Gastrocnemius medialis (tissue), 4 donors: ENCODE measurements at regions not wholly inside any gene's neighbourhood (a gene's known extent, or its start where the extent isn't known, plus 50 kb on each side); places are given as distances from the start of the nearest gene placed in this dataset.

ENCODE experiments used
- ATAC-seq, 2 donors: fragments of 150-250 bp; one replicate each; pipeline ENCODE4 v1.9.1; 2016
- DNase-seq, 2 donors: peaks; one replicate each; pipeline ENCODE4 v3.0.0-alpha.2; 2019
- H3K27ac ChIP-seq, 4 donors: fragments of 200-600 bp; sonication (generic); 1 replicate in 1 of 4; 2 replicates in 3 of 4; pipeline ENCODE4 v1.5.1; 2016 to 2018; ENCODE audit warnings: mild to moderate bottlenecking in 2 of 4, moderate library complexity in 1 of 4
- H3K27me3 ChIP-seq, 3 donors: fragments of 200-600 bp; sonication (generic) in 2 of 3; 1 replicate in 1 of 3; 2 replicates in 2 of 3; pipeline versions ENCODE4 v1.5.1 to v1.6.0; 2016 to 2019; ENCODE audit warnings: mild to moderate bottlenecking in 1 of 3, moderate library complexity in 1 of 3
- H3K36me3 ChIP-seq, 2 donors: fragments of 200-600 bp; sonication (generic) in 1 of 2; one replicate each; pipeline ENCODE4 v1.5.1; 2017 to 2018
- H3K4me1 ChIP-seq, 2 donors: fragments of 200-600 bp; sonication (generic) in 1 of 2; one replicate each; pipeline ENCODE4 v1.5.1; 2016 to 2017; ENCODE audit warnings: mild to moderate bottlenecking in 2 of 2
- H3K4me3 ChIP-seq, 4 donors: fragments of 200-600 bp; sonication (generic) in 3 of 4; 1 replicate in 1 of 4; 2 replicates in 3 of 4; pipeline ENCODE4 v1.5.1; 2016 to 2019; ENCODE audit warnings: mild to moderate bottlenecking in 2 of 4
- H3K9me3 ChIP-seq, 3 donors: fragments of 200-600 bp; sonication (generic) in 2 of 3; 1 replicate in 1 of 3; 2 replicates in 2 of 3; pipeline ENCODE4 v1.5.1; 2016 to 2019
- CTCF ChIP-seq, 5 experiments: fragments of 450-650 bp in 3 of 5; fragments of 200-600 bp in 2 of 5; sonication (generic) in 2 of 5; IDR thresholded peaks in 4 of 5; conservative IDR thresholded peaks in 1 of 5; 1 replicate in 4 of 5; 2 replicates in 1 of 5; pipeline ENCODE4 v1.5.1; 2016 to 2019; ENCODE audit warnings: antibody characterized with exemption in 5 of 5, mild to moderate bottlenecking in 3 of 5, moderate library complexity in 3 of 5
- POLR2A ChIP-seq, 2 donors: fragments of 450-650 bp; IDR thresholded peaks; one replicate each; pipeline ENCODE4 v1.6.1; 2017; ENCODE audit warnings: antibody characterized with exemption in 2 of 2, mild to moderate bottlenecking in 2 of 2, moderate library complexity in 2 of 2
- in situ Hi-C, 4 donors: fragments of 200-750 bp; cut with MboI; loops; one replicate each; pipeline versions ENCODE4 v1.15.0 to v1.8.0; 2017; ENCODE audit warnings: low sequenced_read_pairs in 4 of 4
- intact Hi-C: fragments of 100-400 bp; cut with DNase I; formaldehyde crosslinking; loops from one replicate; pipeline ENCODE4 v1.15.1; 2023; ENCODE audit warnings: low total_unique reads

GRCh38 chr7:45257284-45257683 is 99.7 kb downstream of the RAMP3 start:
- no peak for DNase-seq
- in situ Hi-C loops = loop anchor here in 1 of 4 donors (10.0 kb wide), 1 partner anchor 102 kb away; the partner anchor contains the start of gene RAMP3
- TF ChIP-seq POLR2A (IDR thresholded peaks at IDR 0.05) (no peak), CTCF (IDR thresholded peaks at IDR 0.05 in 4 of 5, conservative IDR thresholded peaks at IDR 0.05 in 1 of 5) (no peak)
- no peak overlapping the region for H3K4me3 ChIP-seq
- no peak for ATAC-seq
- no peaks in the 10 kb centered on the region for H3K9me3 ChIP-seq
- no peak overlapping the region for H3K27ac ChIP-seq
- intact Hi-C loops = no loop called here
- no peaks in the 10 kb centered on the region for H3K4me1 ChIP-seq
- H3K27me3 ChIP-seq = peaks cover 0 to 2% (median 0%) of the 10 kb centered on the region in 3 donors
- H3K36me3 ChIP-seq = no peaks in the 10 kb centered on the region

GRCh38 chr7:45258533-45259226 is 101.1 kb downstream of the RAMP3 start:
- intact Hi-C loops (no loop called here), in situ Hi-C loops (loop anchor here in 1 of 4 donors (10.0 kb wide), 1 partner anchor 104 kb away; the partner anchor contains the start of gene RAMP3)
- H3K27me3 ChIP-seq = peaks cover 0 to 2% (median 0%) of the 10 kb centered on the region in 3 donors
- TF ChIP-seq POLR2A (IDR thresholded peaks at IDR 0.05) (no peak), CTCF (IDR thresholded peaks at IDR 0.05 in 4 of 5, conservative IDR thresholded peaks at IDR 0.05 in 1 of 5) (no peak)
- no peaks in the 10 kb centered on the region for H3K36me3 ChIP-seq
- DNase-seq = no peak
- no peaks in the 10 kb centered on the region for H3K4me1 ChIP-seq
- H3K9me3 ChIP-seq = no peaks in the 10 kb centered on the region
- H3K27ac ChIP-seq = no peak overlapping the region
- ATAC-seq = no peak
- no peak overlapping the region for H3K4me3 ChIP-seq

- peaks cover 0 to 2% (median 0%) of the 10 kb centered on the region in 3 donors for H3K27me3 ChIP-seq
- no peak for DNase-seq
- ATAC-seq = no peak
- TF ChIP-seq CTCF (IDR thresholded peaks at IDR 0.05 in 4 of 5, conservative IDR thresholded peaks at IDR 0.05 in 1 of 5) = no peak
- no peak for TF ChIP-seq POLR2A (IDR thresholded peaks at IDR 0.05)
- no peak overlapping the region for H3K4me3 ChIP-seq
- no peaks in the 10 kb centered on the region for H3K4me1 ChIP-seq
- intact Hi-C loops (no loop called here), in situ Hi-C loops (loop anchor here in 1 of 4 donors (10.0 kb wide), 1 partner anchor 104 kb away; the partner anchor contains the start of gene RAMP3)
- no peaks in the 10 kb centered on the region for H3K36me3 ChIP-seq
- no peaks in the 10 kb centered on the region for H3K9me3 ChIP-seq
- H3K27ac ChIP-seq = no peak overlapping the region
Observed at GRCh38 chr7:45259227-45259596, 101.6 kb downstream of the RAMP3 start.

GRCh38 chr7:45259966-45260646 is 102.5 kb downstream of the RAMP3 start:
- DNase-seq (peak in 1 of 2 donors; percentile 23), ATAC-seq (peak; percentile 36 to 56)
- Histone ChIP-seq H3K27me3 (no peaks in the 10 kb centered on the region), H3K4me1 (no peaks in the 10 kb centered on the region), H3K4me3 (no peak overlapping the region), H3K36me3 (no peaks in the 10 kb centered on the region), H3K9me3 (no peaks in the 10 kb centered on the region), H3K27ac (no peak overlapping the region)
- intact Hi-C loops = loop anchor here (1.0 kb wide), 1 partner anchor 106 kb away; no protein-coding TSS in a partner anchor
- TF ChIP-seq POLR2A (IDR thresholded peaks at IDR 0.05) (no peak), CTCF (IDR thresholded peaks at IDR 0.05 in 4 of 5, conservative IDR thresholded peaks at IDR 0.05 in 1 of 5) (peak; percentile 70 to 94 (median 87))
- in situ Hi-C loops = loop anchor here in 2 of 4 donors (5.0 to 10.0 kb wide), 2 partner anchors 105 to 108 kb away; partner anchors contain the start of gene RAMP3 (in 1 of the 2)
